ENCODE measurements at regions not wholly inside any gene's neighbourhood (a gene's known extent, or its start where the extent isn't known, plus 50 kb on each side); places are given as distances from the start of the nearest gene placed in this dataset.

DNA sequence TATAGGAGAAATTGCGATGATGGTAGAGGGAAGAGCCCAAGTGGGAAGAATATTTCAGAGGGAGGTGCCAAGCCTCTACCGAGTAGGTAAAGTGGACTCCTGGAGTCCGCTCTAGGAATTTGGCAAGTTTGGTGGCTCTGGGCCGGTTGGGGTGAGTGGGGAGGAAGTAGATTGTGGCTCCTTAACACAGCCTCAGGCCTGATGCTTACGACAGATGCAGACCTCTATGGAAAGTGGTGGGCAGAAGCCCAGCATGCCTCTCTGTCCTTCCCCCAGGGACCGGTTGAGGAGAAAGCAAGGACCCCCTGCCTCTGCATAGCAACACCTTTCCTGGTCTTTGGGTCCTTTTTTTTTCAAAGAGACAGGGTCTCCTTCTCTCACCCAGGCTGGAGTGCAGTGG is 55.9 kb upstream of the SIAH1 start:
- intact Hi-C loops (cut with micrococcal nuclease): no loop called here

DNA sequence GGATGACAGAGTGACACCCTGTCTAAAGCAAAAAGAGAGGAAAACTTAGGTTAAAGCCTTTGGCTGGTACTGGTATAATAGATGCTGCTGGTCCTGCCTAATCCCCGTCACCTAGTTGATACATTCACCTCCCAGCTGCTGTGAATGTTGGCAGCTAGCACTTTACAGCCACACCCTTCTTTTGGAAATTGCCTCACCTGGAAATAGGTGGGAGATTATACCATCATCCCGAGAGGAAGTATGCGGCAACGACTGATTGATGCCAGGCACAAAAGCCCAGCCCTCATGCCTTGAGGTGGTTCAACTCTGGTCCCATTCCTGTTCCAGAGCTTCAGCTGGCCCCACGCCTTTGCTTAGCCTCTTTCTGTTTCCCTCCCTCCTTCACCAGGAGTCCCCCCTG is 53.2 kb upstream of the SIAH1 start:
- intact Hi-C loops (cut with micrococcal nuclease): loop anchor here (10.0 kb wide), 1 partner anchor 186 kb away; no protein-coding TSS in a partner anchor

GRCh38 chr16:48435906-48436305 is 50.7 kb upstream of the SIAH1 start:
- intact Hi-C loops (cut with micrococcal nuclease): loop anchor here (10.0 kb wide), 1 partner anchor 189 kb away; no protein-coding TSS in a partner anchor

GRCh38 chr16:48435318-48435680 is 50.1 kb upstream of the SIAH1 start:
- intact Hi-C loops (cut with micrococcal nuclease): loop anchor here (10.0 kb wide), 1 partner anchor 190 kb away; no protein-coding TSS in a partner anchor

Measured in T-helper 2 cell treated with Interferon-gamma antibody and Interleukin-4, amounts not matched to agents 100 ng/mL and 5 ng/mL, for 36 hours (primary cell).